K562 (cell line): ENCODE measurements at regions not wholly inside any gene's neighbourhood (a gene's known extent, or its start where the extent isn't known, plus 50 kb on each side); places are given as distances from the start of the nearest gene placed in this dataset.

ENCODE experiments used
- ATAC-seq: fragments of 200-7000 bp; cut with Tn5 transposase; 3 replicates; pipeline ENCODE4 v1.9.1; 2020; ENCODE audit warnings: moderate library complexity
- BruUV-seq: library from RNA; stranded (reverse); fragments of 400-500 nt; replicated peaks from 2 replicates; lab custom pipeline; 2021; lab: Mats Ljungman, UMichigan
- CTCF ChIA-PET: fragments of 300-600 bp; formaldehyde crosslinking; extraction: SDS; loops from one replicate; lab custom pipeline; 2021; ENCODE audit warnings: low intra/inter-chr PET ratio; lab: Yijun Ruan, JAX
- POLR2A ChIA-PET: fragments of 300-600, 350-650 bp; sonication (Branson Sonifier 250); formaldehyde crosslinking; extraction: SDS; loops from one replicate; lab custom pipeline; 2021; ENCODE audit warnings: antibody characterized with exemption, inconsistent platforms; lab: Yijun Ruan, JAX
- DNase-seq, 4 experiments: peaks; one replicate each; pipeline versions ENCODE4 v3.0.0 to v3.0.0-alpha.2; 2011 to 2018; ENCODE audit warnings: low spot score in 3 of 4, mixed read lengths in 3 of 4; ENCODE audit errors: extremely low read depth in 1 of 4
- FAIRE-seq: peaks from 2 replicates; lab custom pipeline; 2011; peaks lifted over from hg19 to GRCh38; lab: Jason Lieb, UNC
- H2AFZ ChIP-seq: 2 replicates; pipeline ENCODE4 v1.6.0; 2011; ENCODE audit warnings: low read depth, low read length, control low read depth, inconsistent platforms
- H3K27ac ChIP-seq: fragments of 200-600 bp; 3 replicates; pipeline ENCODE4 v1.8.0; 2011; ENCODE audit warnings: low read depth, mild to moderate bottlenecking, control low read depth, inconsistent platforms, low read length, moderate library complexity, mixed read lengths; ENCODE audit errors: extremely low read depth
- H3K27me3 ChIP-seq, 2 experiments: fragments of 300-600 bp in 1 of 2; 2 replicates in 1 of 2; 3 replicates in 1 of 2; pipeline versions ENCODE4 v1.6.0 to v1.8.0; 2011; ENCODE audit warnings: inconsistent platforms in 2 of 2, low read length in 2 of 2, mild to moderate bottlenecking in 1 of 2, mixed read lengths in 1 of 2, moderate library complexity in 1 of 2; ENCODE audit not compliant: control insufficient read depth in 2 of 2, insufficient read depth in 2 of 2
- H3K36me3 ChIP-seq: fragments of 300-600 bp; 3 replicates; pipeline ENCODE4 v1.8.0; 2011; ENCODE audit warnings: mild to moderate bottlenecking, low read length, inconsistent platforms; ENCODE audit not compliant: control insufficient read depth, insufficient read depth
- H3K4me1 ChIP-seq, 2 experiments: fragments of 200-600 bp in 1 of 2; replicated peaks in 1 of 2; 2 replicates in 1 of 2; 3 replicates in 1 of 2; pipeline versions ENCODE4 v1.5.1 to v1.8.0; 2011; ENCODE audit warnings: inconsistent platforms in 2 of 2, low read length in 2 of 2, mild to moderate bottlenecking in 1 of 2, mixed read lengths in 1 of 2, moderate library complexity in 1 of 2; ENCODE audit not compliant: control insufficient read depth in 2 of 2, insufficient read depth in 2 of 2
- H3K4me2 ChIP-seq: 2 replicates; pipeline ENCODE4 v1.6.1; 2011; ENCODE audit warnings: low read length, control low read depth, inconsistent platforms, mixed read lengths; ENCODE audit not compliant: insufficient read depth
- H3K4me3 ChIP-seq: fragments of 200-600 bp; sonication (generic), shearing (Covaris generic); 2 replicates; pipeline ENCODE4 v1.5.1; 2016; ENCODE audit warnings: control low read depth, inconsistent platforms
- H3K79me2 ChIP-seq: fragments of 200-600 bp; 3 replicates; pipeline ENCODE4 v1.8.0; 2011; ENCODE audit warnings: low read length, inconsistent platforms; ENCODE audit not compliant: control insufficient read depth, insufficient read depth
- H3K9ac ChIP-seq, 2 experiments: 2 replicates each; pipeline versions ENCODE4 v1.6.0 to v1.6.1; 2011; ENCODE audit warnings: low read depth in 2 of 2, low read length in 2 of 2, control low read depth in 1 of 2, inconsistent platforms in 1 of 2, mild to moderate bottlenecking in 1 of 2, mixed read lengths in 1 of 2; ENCODE audit not compliant: insufficient read depth in 1 of 2
- H3K9me1 ChIP-seq: one replicate; pipeline ENCODE4 v1.6.0; 2011; ENCODE audit warnings: inconsistent platforms, mild to moderate bottlenecking, low read length, moderate library complexity; ENCODE audit not compliant: control insufficient read depth, insufficient read depth
- H3K9me3 ChIP-seq: replicated peaks from 2 replicates; pipeline ENCODE4 v1.5.1; 2011; ENCODE audit warnings: low read depth, low read length, inconsistent platforms; ENCODE audit not compliant: control insufficient read depth, insufficient read depth
- H4K20me1 ChIP-seq: replicated peaks from 2 replicates; pipeline ENCODE4 v1.6.1; 2011; ENCODE audit warnings: low read length, inconsistent platforms, mixed read lengths; ENCODE audit not compliant: control insufficient read depth, insufficient read depth
- ATF2 ChIP-seq: sonication (generic); formaldehyde crosslinking; IDR thresholded peaks from 2 replicates; pipeline ENCODE4 v1.8.1; 2022; ENCODE audit warnings: missing genetic modification reagents
- HNRNPH1 ChIP-seq: fragments of 200-400 bp; formaldehyde crosslinking; optimal IDR thresholded peaks from 2 replicates; pipeline ENCODE3; 2017; ENCODE audit warnings: low read depth, mild to moderate bottlenecking, low read length, moderate library complexity
- MEIS2 ChIP-seq: fragments of 450-650 bp; IDR thresholded peaks from 2 replicates; pipeline ENCODE4 v1.6.1; 2014; ENCODE audit warnings: mild to moderate bottlenecking; ENCODE audit not compliant: partially characterized antibody
- OTX1 ChIP-seq: fragments of 450-650 bp; formaldehyde crosslinking; IDR thresholded peaks from 2 replicates; pipeline ENCODE4 v1.4.0; 2022; ENCODE audit warnings: mild to moderate bottlenecking
- SMC3 ChIP-seq: conservative IDR thresholded peaks from 2 replicates; pipeline ENCODE4 v1.6.1; 2011; ENCODE audit warnings: low read depth, low read length, improper control_type of control experiment; ENCODE audit not compliant: insufficient read depth
- SRSF1 ChIP-seq: fragments of 200-400 bp; formaldehyde crosslinking; IDR thresholded peaks from 2 replicates; pipeline ENCODE4 v1.6.1; 2017; ENCODE audit warnings: mild to moderate bottlenecking, low read depth, low read length, moderate library complexity
- TFAP4 ChIP-seq: sonication (generic); formaldehyde crosslinking; IDR thresholded peaks from 2 replicates; pipeline ENCODE4 v1.8.0; 2022; ENCODE audit warnings: missing genetic modification reagents, mild to moderate bottlenecking, moderate library complexity, borderline replicate concordance
- TRIM28 ChIP-seq: fragments of 450-650 bp; IDR thresholded peaks from 2 replicates; pipeline ENCODE4 v1.6.1; 2017
- WGBS: fragments of 100-300 bp; shearing (Covaris generic); methylation state at CpG from one replicate; pipeline ENCODE4 v1.1.6; 2016; ENCODE audit warnings: low coverage, mixed read lengths; ENCODE audit not compliant: insufficient coverage; ENCODE audit errors: missing lambda C conversion rate; 5-methylcytosine and 5-hydroxymethylcytosine counted together
- in situ Hi-C: fragments of 300-500 bp; cut with MboI; formaldehyde crosslinking; loops from 4 replicates; pipeline ENCODE4 v1.15.0; 2018; ENCODE audit warnings: inconsistent platforms, mixed read lengths
- intact Hi-C: fragments of 100-400 bp; cut with micrococcal nuclease; formaldehyde crosslinking; loops from 2 replicates; pipeline ENCODE4 v1.14.2; 2022

- no peaks in the 10 kb centered on the region for H3K9me1 ChIP-seq
- H3K4me3 ChIP-seq: no peak overlapping the region
- ATAC-seq: no peak
- POLR2A ChIA-PET: no interaction called here
- BruUV-seq: no TSS peak
- no peaks in the 10 kb centered on the region for H4K20me1 ChIP-seq
- in situ Hi-C loops (no loop called here), intact Hi-C loops (no loop called here)
- H3K4me1 ChIP-seq: no peaks in the 10 kb centered on the region
- no peak overlapping the region for H2AFZ ChIP-seq
- CTCF ChIA-PET: no interaction called here
- no peak for TF ChIP-seq TRIM28
- no peaks in the 10 kb centered on the region for H3K9me3 ChIP-seq
- H3K36me3 ChIP-seq: no peaks in the 10 kb centered on the region
- H3K79me2 ChIP-seq: no peaks in the 10 kb centered on the region
- H3K9ac ChIP-seq: no peak overlapping the region
- WGBS: 2% methylated on average over 5 of the region's 5 CpGs
- no peak overlapping the region for H3K27ac ChIP-seq
- H3K27me3 ChIP-seq: no peaks in the 10 kb centered on the region
- no peak overlapping the region for H3K4me2 ChIP-seq
- DNase-seq: no peak
- no peak for FAIRE-seq
Observed at GRCh38 chr14:58963873-58964597, 224.4 kb upstream of the DAAM1 start.

GRCh38 chr14:58964598-58964928 is 223.9 kb upstream of the DAAM1 start:
- no peak for FAIRE-seq
- no peaks in the 10 kb centered on the region for H3K27me3 ChIP-seq
- CTCF ChIA-PET: no interaction called here
- no peak overlapping the region for H3K4me3 ChIP-seq
- no peaks in the 10 kb centered on the region for H3K9me3 ChIP-seq
- whole genome bisulfite sequencing: 0% methylated on average over 9 of the region's 9 CpGs
- H4K20me1 ChIP-seq: no peaks in the 10 kb centered on the region
- no peak for DNase-seq
- no peaks in the 10 kb centered on the region for H3K9me1 ChIP-seq
- no peak for ATAC-seq
- no peak overlapping the region for H3K4me2 ChIP-seq
- in situ Hi-C loops: no loop called here
- POLR2A ChIA-PET: interaction anchor here (0.5 kb wide), 1 partner anchor 15 kb away, joined by 4 read pairs; no protein-coding TSS in a partner anchor
- H3K79me2 ChIP-seq: no peaks in the 10 kb centered on the region
- no peaks in the 10 kb centered on the region for H3K36me3 ChIP-seq
- no peak overlapping the region for H3K27ac ChIP-seq
- intact Hi-C loops: no loop called here
- no peaks in the 10 kb centered on the region for H3K4me1 ChIP-seq
- H2AFZ ChIP-seq: no peak overlapping the region
- no peak overlapping the region for H3K9ac ChIP-seq
- BruUV-seq: no TSS peak
- TF ChIP-seq ATF2 (CRISPR knock-in tag) (no peak), MEIS2 (no peak), SMC3 (no peak), TFAP4 (CRISPR knock-in tag) (no peak), HNRNPH1 (no peak), OTX1 (CRISPR knock-in tag) (no peak), SRSF1 (no peak)
